VCaP (cell line): ENCODE measurements at regions not wholly inside any gene's neighbourhood (a gene's known extent, or its start where the extent isn't known, plus 50 kb on each side); places are given as distances from the start of the nearest gene placed in this dataset.

Source experiments
- H3K27ac ChIP-seq: fragments of 450-650 bp; 2 replicates; pipeline ENCODE4 v1.5.1; 2017
- CTCF ChIP-seq: fragments of 450-650 bp; conservative IDR thresholded peaks from 2 replicates; pipeline ENCODE4 v1.5.1; 2017; ENCODE audit warnings: mild to moderate bottlenecking, moderate library complexity

DNA sequence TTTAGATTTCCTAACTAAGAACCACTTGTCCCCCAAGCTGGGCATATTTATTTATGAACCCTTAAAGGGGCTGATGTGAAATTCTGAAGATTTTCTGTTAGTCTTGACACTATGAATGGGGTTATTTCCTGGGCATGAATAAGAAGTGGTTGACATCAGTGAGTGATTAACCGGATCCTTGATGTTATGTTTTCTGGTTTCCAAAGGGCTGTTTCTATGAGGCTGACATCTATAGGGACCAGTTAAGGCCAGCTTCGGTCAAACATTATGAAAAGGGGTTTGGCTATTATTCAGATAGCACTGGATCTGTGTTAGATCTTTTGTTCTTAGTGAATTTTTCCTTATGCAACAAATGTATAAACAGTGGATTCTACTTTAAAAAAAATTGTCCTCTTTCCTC is 443.7 kb upstream of the SPRED2 start:
- H3K27ac ChIP-seq, result no peak overlapping the region
- TF ChIP-seq CTCF, result no peak

DNA sequence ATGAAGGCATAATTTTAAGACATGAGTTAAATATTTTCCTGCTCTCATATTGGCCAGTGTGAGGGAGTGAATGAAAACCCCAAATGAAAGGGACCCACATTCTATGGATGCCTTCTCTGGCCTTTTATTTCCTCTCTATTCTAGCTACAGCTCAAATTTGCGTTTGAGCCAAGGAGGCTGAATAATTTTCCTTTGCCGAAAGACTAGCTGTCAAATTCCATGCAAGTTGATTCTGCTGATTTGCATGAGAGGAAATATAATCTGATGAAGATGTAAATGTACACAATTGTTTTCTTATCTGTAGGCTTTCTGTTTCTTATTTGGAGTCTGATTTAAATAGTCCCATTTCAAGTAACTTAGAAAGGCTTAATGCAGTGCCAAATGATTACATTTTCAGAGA is 438.4 kb upstream of the SPRED2 start:
- no peak overlapping the region for H3K27ac ChIP-seq
- no peak for TF ChIP-seq CTCF

DNA sequence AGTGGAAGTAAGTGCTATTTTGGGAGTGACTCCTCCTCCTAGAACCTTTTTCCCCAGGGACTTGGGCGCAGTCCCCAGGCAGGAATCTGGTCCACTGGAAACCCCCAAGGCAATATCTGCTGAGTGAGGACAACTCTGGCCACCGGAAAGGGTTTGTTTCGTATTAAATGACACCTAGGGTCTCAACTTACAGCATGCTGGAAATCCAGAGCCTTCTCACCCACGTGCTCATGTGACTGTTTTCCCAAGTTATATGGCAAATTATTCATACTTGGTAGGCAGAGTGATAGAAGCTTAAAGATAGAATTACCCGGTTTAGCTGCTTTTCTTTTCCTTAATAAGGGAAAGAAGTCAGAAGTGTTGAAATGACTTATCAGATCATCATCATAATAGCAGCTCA is 436.9 kb upstream of the SPRED2 start:
- no peak for TF ChIP-seq CTCF
- no peak overlapping the region for H3K27ac ChIP-seq

GRCh38 chr2:65868177-65868576 is 435.8 kb upstream of the SPRED2 start:
- H3K27ac ChIP-seq, result no peak overlapping the region
- no peak for TF ChIP-seq CTCF

- TF ChIP-seq CTCF, result no peak
Observed at GRCh38 chr2:65867446-65867845, 435.0 kb upstream of the SPRED2 start.

DNA sequence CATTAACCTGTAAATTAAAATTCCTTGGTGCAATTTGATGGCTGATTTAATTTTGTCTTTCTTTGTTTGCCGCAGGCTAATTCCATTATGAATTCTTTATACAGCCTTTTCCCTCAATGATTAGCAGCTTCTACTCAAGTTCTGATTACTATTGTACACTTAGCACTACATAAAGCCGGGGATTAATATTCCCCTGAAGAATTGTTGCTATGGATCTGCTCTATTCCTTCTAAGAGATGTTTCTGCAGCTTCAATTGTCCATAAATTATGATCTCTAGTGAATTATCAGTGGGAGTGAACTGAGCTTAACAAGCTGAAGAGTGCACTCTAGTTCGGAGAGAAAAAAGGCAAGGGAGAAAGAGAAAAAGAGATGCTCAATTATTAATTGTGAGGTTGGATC is 433.7 kb upstream of the SPRED2 start:
- H3K27ac ChIP-seq, result no peak overlapping the region
- no peak for TF ChIP-seq CTCF

More at GRCh38 chr2:65867446-65867845, 435.0 kb upstream of the SPRED2 start:
- H3K27ac ChIP-seq, result no peak overlapping the region

DNA sequence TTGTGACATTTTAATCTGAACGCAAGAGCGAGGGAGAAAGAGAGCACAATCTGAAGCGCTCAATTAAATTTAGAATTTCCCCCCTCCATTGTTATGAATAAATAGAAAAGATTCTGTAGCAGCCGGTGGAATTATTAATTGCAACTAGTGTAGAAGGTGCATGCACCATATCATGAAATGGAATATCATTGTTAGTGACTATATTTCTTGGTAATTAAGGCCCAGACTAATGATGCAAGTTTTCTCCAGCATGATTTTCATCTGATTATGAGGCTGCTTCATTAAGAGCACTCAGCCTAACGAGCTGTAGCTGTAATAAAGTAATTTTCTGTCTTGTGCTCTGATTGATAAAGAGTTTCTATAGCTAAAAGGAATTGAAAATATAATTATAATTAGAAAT is 432.2 kb upstream of the SPRED2 start:
- no peak overlapping the region for H3K27ac ChIP-seq

More for the DNA sequence above, 432.2 kb upstream of the SPRED2 start:
- no peak for TF ChIP-seq CTCF
